ENCODE measurements at regions not wholly inside any gene's neighbourhood (a gene's known extent, or its start where the extent isn't known, plus 50 kb on each side); places are given as distances from the start of the nearest gene placed in this dataset.
"Not testable (repeated sequence)": the region's sequence is repeated elsewhere in the genome, so short reads cannot be mapped to it uniquely, and the experiment has no call there.

DNA sequence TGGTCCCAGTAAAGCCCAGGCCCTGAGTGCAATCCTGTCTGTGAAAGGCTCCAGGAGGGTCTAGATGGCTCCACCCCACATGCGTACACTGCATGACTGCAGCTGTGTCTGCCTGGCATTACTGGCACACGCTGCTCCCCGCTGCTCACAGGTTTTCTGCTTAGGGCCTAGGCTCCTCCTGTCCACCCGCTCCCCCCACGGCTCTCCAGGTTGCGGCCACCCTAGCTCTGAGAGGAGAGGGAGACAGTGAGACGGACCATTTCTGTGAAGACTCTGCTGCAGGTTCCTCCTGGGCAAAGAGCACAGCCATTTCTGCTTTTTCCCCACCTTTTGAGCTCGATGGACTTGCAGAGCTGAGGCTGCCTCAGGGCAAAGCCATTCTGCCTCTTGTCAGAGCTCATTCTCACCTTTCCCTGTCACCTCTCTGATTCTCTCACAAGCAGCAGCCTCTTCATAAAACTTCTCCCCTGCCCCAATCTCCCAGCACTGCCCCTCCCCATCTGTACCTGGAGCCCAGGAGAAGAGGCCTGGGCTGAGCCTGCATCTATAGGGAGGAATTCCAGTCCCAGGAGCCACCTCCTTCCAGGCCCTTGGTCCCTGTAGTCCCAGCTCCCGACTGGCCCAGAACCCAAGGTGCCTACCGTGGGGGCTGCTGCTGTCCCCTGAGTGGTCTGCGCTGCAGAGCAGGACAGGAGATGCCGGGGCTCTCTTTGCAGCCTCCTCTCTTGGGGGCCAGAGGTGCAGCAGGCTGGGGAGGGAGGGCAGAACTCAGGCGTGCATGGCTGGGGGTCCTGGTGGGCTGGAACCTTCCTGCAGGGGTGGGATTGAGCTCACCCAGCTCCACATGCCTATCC is 433.7 kb upstream of the B3GAT1 start:
- DNase-seq (ENCODE audit: low spot score), result no peak

DNA sequence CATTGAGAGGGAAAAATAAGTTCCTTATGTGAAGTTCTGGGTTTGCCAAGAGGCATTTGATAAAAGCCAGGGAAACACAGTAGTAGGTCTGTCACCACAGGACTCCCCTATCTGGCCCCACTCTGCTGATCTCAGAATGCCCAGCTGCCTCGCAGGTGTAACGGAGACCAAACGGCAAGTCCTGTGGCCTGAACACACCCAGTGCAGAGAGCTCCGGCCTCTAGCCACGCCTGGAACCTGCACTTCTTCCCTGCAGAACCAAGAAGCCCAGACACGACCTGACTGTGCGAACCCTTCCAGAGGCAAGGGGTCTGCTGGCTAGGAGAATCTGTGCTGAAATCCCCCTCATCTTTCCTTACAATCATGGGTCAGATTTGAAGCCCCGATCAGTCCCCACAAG is 432.8 kb upstream of the B3GAT1 start:
- no peak for DNase-seq (ENCODE audit: low spot score)

DNA sequence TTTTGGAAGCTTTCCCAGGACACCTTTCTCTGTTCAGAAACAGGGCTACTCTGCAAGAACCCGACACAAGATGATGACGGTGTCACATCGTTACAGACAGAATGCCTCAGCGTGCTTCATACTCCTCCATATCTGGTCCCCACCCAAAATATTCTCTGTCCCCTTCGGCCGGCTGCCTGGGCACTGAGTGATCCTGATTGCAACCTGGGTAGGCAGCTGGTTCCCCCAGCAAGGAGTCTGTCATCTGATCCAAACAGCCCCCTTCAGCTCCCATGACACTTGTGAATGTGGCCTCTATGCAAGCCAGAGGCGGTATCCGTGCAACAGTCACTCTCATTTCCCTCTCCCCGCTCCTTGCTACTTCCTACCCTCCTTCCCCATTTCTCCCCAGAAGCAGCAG is 431.7 kb upstream of the B3GAT1 start:
- DNase-seq (ENCODE audit: low spot score), result no peak

DNA sequence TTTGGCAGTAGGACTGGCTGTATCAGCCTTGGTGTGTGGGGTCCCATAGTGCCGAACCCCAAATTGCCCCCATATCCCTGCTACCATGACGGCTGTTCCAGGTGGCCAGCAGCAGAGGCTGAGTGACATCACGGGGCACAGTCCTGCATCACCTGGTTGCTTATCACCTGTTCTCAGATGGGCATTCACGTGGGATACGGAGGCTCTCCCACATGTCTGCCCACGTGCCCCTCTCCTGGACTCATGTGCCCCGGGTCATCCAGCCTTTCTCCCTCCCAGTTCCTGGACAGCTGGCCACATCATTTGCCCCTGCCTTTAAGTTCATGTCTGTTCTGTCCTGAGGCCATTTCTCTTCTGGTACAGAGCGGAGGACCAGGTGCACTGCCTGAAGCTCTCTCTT is 431.0 kb upstream of the B3GAT1 start:
- DNase-seq (ENCODE audit: low spot score), result no peak

DNA sequence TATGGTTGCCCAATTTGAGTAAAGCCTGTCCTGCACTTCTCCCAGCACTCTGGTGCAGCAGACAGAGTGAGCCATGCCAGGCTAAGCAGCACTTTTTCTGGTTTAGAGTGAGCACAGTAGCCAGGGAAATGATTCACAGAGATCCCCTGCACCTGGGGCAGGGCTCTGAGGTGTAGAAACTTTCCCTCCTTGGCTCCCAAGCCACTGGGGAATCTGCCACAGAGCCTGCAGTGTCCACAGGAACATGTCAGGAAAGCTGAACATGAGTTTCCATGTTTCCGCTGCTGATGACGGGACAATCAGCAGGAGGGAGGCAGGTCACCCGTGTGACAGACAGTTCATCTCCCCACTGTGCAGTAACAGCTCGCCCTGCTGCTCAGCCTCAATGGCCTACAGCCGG is 429.9 kb upstream of the B3GAT1 start:
- DNase-seq (ENCODE audit: low spot score), result no peak

DNA sequence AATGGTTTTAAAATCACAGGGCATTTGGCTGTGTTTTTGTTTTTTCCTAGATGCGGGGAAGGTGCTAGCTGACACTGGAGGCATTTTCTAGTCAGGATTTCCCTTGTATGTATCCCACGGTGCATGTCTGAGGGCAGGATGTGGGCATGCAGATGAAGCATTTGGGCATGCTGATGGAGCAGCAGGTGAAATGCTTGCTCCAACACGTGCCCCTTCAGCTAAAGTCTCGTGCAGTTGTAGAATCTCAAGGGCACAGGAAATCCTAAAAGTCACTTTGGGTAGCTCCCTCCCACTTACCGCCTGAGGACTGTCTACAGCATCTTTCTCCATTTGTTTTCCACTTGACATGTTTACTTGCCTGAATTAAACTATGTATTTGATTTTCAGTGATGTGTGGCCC is 429.4 kb upstream of the B3GAT1 start:
- no peak for DNase-seq (ENCODE audit: low spot score)

DNA sequence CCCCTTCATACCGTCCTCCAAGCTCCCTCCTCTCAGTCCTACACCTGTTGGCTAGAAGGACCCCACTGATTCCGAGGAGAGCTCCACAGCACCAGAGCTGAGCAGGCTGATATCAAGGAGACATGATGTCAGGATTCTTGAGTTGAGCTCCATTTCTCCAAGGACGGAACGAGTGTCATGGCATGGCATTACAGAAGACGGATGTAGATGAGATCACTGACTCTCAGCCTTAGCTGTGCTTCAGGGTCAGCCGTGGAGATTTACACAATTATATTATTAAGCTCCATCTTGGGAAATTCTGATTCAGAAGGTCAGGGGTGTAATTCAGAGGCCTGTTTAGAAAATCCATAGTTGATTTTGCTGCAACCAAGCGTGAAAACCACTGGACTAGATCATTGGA is 428.9 kb upstream of the B3GAT1 start:
- no peak for DNase-seq (ENCODE audit: low spot score)

DNA sequence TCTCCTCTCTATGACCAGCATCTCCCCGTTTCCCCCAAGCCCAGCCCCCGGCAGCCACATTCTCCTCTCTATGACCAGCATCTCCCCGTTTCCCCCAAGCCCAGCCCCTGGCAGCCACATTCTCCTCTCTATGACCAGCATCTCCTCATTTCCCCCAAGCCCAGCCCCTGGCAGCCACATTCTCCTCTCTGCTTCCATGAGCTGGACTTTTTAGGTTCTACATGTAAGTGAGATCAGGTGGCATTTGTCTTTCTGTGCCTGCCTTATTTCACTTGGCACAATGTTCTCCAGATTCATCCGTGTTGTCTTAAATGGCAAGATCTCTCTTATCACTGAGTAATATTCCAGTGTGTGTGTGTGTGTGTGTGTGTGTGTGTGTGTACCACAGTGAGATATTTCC is 428.1 kb upstream of the B3GAT1 start:
- not testable (repeated sequence) for DNase-seq (ENCODE audit: low spot score)

DNA sequence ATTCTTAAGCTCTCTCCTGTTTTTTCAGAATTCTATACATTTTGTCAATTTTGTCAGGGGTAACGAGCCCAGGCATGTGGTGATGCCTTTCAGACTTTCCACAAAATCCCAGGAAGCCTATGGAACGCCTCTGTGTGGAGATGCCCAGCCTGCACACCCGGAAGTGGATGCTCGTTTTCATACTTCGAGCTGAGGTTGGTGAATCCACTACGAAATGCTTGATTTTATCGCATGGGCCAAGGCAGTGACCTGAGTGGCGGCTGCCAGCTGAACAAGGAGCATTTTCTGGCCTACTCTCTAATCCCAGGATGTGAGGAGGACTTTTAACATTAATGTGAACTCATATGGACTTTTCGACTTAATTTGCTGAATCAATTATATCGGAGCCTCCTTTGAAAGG is 426.7 kb upstream of the B3GAT1 start:
- DNase-seq (ENCODE audit: low spot score), result no peak

DNA sequence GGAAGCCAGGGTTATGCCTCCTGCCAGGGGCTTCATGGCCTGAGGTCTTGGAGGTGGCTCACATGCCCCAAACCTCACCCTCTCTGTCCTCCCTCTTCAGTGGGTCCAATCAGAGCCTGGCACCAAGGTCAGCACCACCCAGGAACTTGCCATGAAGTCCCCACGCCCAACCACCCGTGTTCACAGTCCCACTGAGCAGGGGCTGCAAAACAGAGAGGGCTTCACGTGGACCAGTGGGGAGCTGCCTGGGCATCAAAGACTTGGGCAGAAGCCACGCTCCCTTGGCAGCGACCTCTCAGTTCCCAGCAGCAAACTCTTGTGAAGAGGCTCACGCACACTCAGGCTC is 425.8 kb upstream of the B3GAT1 start:
- DNase-seq (ENCODE audit: low spot score), result no peak

DNA sequence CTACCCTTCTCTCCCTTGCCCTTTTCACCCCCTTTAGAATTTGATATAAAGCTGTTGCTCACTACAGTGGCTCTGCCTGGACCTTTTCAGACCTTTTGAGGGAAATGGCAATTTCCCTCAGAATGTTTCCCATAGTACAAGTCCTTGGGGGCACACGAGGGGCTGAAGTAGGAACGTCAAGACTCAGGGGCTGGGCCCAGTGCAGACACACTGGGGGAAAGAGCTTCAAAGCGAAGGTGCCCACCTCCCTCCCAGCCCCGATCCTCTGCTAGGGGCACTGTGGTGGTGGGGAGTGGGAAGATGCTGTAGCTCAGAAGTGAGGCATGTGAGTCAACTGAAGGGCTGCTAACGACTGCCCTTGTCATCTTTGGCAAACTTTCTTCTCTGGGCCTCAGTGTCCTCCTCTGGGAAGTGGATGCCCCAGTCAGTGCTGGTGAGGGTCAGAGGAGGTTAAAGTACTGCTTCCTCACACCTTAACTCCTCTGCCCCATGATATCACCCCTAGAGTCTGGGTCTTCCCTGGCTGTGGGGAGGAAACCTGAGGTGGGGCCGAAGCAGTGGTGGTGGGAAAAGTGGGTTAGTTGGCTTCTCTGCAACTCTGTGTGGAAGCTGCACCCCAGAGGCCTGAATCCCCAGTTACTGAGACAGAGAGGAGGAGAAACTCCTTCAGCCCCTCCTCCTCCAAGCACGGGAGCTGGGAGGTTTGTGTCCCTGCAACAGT is 425.3 kb upstream of the B3GAT1 start:
- DNase-seq (ENCODE audit: low spot score), result no peak

DNA sequence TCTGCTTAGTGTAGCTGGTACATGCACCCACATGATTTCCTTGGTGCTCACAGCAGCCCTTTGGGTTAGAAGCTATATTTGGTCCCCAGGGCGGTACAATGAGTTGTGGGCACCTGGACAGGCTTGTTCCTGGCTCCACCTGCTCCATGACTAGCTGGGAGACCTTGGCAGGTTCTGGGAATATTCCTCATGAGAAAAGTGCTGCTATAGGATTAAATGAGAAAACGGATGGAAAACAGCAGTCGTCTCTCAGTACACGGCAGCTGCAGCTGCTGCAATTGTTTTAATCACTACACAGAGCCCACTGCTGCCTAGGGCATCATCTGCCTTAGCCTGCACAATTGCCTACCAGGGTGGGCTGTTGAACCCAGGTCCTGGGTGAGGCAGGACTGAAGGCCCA is 424.5 kb upstream of the B3GAT1 start:
- DNase-seq (ENCODE audit: low spot score), result no peak

DNA sequence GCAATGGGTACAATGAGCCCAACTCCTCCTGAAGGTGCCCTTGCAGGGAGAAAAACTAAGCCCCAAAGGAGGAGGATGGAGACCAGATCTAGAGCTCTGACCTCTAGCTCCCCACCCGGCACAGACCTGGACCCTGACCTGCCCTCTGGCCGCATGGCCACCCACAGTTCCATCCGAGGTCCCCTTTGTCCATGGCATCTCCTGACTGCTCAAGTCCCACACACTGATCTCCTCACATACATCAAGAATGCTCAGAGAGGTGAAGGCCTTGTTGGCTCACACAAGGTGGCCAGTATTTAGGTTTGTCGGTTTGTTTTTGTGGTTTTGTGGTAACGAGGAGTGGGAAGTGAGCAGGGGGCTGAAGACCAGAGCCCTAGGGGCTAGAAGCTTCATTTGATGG is 423.5 kb upstream of the B3GAT1 start:
- DNase-seq (ENCODE audit: low spot score), result no peak

DNA sequence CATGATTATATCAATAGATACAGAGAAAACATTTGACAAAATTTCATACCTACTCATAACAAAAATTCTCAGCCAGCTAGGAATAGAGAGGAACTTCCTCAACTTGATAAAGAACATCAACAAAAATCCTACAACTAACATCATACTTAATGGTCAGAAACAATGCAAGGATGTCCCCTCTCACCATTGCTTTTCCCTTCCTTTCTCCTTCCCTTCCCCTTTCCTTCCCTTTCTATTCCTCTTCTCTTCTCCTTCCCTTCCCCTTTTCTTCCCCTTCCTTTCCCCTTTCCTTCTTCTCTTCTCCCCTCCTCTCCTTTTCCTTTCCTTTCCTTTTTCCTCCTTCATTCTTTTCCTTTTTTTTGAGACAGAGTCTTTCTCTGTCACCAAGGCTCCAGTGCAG is 418.3 kb upstream of the B3GAT1 start:
- DNase-seq (ENCODE audit: low spot score), result no peak

DNA sequence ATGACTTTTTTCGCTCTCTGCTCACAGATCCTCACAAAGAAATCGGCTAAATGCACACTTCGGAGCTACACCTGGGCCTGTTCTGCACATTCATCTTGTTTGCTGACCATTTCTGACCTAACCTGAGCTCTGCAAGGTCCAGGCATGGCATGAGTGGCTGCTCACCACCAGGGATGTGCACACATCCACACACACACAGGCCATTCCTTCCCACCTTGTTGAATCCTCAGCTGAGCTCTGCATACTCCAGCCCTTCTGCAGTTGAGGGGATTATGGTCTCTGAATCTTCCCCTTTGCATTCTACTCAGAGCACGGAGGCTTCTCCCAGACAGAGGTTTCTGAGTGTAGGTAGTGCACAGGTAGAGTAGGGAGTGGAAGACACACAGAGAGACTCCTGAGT is 411.9 kb upstream of the B3GAT1 start:
- no peak for DNase-seq (ENCODE audit: low spot score)

DNA sequence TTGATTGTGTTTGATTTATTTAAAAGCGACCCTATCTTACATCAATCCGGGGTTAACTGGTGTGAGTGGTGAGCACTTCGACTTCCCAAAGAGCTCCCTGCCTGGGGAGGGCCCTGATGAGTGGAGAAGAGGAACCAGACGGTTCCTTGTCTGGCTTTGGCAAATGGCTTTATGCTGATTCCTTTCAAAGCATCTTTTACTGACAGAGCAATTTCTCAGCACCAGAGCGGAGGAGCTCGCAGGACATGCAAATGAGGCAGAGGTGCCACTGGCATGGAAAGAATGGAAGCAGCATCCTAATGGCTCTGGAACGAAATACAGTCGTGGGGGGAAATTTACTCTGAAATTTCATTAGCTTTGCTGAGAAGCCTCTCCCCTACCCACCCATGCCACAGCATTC is 410.9 kb upstream of the B3GAT1 start:
- no peak for DNase-seq (ENCODE audit: low spot score)

DNA sequence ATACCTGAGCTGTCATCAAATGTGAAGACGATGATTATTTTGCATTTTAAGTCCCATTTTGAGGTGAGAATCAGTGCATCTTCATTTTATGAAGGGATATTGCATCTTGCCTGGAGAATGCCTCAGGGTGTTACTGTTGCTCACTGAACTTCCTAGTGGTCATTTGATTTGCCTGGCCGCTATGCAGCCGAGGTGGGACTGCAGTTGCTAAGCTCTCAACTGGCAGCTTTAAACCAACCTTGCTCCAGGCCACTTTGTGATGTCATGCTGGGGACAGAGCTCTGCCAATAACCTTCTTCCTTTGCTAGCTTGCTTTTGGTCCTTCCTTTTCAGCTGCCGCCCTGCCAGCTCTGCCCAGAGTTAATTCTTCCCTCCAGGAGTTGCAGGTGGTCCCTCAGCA is 409.4 kb upstream of the B3GAT1 start:
- DNase-seq (ENCODE audit: low spot score), result no peak

DNA sequence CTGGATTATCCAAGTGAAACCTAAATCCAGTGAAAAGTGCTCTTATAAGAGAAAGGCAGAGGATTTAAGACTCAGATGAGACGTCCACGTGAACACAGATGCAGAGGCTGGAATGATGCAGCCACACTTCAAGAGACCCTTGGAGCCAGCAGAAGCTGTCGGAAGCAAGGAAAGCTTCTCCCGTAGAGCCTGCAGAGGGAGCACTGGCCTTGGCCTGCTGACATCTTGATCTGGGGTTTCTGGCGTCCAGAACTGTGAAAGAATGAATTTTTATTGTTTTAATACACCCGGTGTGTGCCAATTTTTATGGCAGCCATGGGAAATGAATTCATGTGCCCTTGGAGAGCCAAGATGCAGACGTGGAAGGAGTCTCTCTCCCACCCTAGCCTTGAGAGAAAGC is 407.0 kb upstream of the B3GAT1 start:
- DNase-seq (ENCODE audit: low spot score), result no peak

DNA sequence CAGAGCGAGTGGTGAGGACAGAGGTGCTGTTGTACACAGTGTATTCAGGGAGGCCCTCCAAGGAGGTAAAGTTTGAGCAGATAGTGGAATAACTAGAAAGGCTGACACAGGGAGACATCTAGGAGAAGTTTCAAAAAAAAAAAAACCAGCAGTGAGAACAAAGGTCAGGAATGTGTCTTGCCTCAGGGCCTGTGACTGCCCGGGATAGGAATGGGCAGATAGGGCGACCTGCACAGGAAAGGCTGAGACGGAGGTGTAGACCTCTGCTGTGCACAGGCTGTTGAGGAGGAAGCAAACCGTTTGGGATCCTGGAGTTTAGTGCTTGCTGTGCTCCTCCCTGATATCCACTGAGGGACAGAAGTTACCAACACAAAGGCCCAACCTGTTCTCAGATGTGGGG is 406.5 kb upstream of the B3GAT1 start:
- no peak for DNase-seq (ENCODE audit: low spot score)

DNA sequence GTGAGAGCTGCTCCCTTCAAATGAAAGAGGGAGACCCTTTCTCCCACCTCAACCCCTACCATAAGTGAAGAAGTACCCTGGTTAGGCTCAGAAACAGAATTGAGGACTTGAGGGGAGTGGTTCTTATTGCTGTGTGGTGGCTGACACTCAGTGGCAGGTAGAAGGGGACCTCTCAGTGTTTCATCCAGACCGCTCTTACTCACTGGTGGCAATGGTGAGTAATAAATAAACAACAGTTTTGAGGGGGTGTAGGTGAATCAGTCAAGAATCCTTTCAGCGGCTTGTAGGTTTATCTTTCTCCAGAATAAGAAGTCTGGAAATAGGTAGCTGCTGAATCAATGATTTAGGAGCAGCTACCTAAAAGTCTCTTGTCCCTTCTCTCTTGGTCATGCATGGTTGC is 403.4 kb upstream of the B3GAT1 start:
- DNase-seq (ENCODE audit: low spot score), result no peak

DNA sequence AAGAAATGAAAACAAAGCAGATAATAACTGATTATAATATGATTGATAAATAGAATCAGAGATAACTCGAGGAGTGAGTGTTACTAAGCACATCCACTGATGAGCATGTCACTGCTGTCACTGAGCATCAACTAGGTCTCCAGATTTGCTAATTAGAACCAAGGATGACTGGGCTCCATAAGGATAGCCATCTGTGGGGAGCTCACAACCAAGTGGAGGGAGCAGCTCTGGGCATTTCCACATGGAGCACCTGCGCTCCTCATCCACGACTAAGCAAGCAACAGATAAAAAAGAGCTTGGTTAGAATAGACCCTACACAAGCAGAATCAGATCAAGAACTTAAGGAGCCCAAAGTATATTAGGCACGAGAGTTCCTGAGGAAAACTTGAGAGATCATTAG is 396.0 kb upstream of the B3GAT1 start:
- DNase-seq (ENCODE audit: low spot score), result no peak

DNA sequence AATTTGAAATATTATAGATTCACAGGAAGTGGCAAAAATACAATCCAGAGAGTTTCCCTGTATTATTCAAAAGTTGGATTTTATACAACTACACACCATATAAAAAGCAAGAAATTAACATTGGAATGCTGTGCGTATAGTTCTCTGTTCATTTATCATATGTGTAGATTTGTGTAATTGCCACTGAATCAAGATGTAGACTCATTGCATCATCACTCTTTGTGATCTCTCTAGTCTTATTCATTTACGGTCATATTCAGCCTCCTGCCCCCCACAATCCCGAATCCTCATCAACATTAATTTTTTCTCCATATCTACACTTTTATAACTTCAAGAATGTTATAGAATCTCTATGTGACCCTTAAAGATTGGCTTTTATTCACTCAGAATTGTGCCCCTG is 390.6 kb upstream of the B3GAT1 start:
- DNase-seq (ENCODE audit: low spot score), result no peak

DNA sequence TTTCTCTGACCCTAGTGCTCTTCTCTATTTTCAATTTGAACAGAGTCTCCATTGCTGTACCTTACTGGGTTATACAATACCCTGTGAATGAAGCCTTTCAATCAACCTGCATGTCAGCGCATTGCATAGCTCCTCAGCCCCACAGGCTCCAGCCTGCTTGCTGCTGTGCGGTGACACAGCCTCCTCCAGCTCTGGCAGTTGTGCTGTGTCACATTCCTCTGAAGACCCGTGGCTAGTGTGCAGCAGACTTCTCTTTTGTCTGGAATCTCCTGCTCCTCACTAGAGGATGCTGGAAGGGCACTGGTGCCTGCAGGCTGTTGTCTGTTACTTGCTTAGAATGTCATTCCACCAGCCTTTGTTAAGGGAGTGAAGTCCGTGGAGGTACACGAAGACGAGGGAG is 390.1 kb upstream of the B3GAT1 start:
- DNase-seq (ENCODE audit: low spot score), result no peak

DNA sequence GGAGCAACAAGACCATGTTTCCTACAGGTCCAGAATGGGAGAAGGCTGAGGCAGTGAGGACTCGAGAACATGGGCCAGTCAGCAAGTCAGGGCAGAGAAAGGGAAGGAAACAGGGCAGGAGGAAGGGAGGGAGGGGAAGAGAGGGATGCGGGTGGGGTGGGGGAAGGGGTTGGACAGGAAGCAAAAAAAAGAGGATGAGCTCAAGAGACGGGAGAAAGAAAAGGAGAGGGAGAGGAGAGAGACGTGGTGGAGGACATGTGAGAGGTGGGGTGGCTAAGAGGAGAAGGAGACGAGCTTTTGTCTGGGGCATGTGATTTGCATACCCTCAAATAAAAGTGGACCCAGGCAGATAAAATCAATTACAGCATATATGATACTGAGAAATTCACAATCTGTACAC is 389.5 kb upstream of the B3GAT1 start:
- no peak for DNase-seq (ENCODE audit: low spot score)
